ENCODE measurements at regions not wholly inside any gene's neighbourhood (a gene's known extent, or its start where the extent isn't known, plus 50 kb on each side); places are given as distances from the start of the nearest gene placed in this dataset.

DNA sequence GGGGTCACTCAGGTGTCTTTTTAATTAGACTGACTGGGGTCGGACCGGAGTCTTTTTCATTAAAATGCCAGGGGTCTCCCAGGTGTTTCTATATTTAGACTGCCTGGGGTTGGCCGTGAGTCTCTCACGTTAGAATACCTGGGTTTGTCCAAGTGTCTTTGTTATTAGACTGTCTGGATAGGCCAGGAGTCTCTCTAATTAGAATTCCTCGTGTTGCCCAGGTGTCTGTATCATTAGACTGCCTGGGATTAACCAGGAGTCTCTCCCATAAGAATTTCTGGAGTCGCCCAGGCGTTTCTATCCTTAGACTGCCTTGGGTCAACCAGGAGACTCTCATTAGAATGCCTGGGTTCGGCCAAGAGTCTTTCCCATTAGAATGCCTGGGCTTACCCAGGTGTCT lies 1445.7 kb downstream of the UQCRFS1 start:
- no peak overlapping the region for H3K27ac ChIP-seq (ENCODE audit: insufficient read depth in 1 of 2, low read depth in 1 of 2, low read length in 2 of 2, poor library complexity in 1 of 2, severe bottlenecking in 2 of 2)
- CTCF ChIA-PET = no interaction called here
- no peak overlapping the region for H3K4me3 ChIP-seq (ENCODE audit: control insufficient read depth in 1 of 7, extremely low read depth in 1 of 7, insufficient read depth in 4 of 7, low read depth in 2 of 7, low read length in 6 of 7)
- no peak for DNase-seq
- 94% methylated on average over 8 of the region's 8 CpGs for WGBS (ENCODE audit: insufficient coverage)
- no peaks in the 10 kb centered on the region for H3K27me3 ChIP-seq (replicated peaks in 2 of 5; ENCODE audit: control insufficient read depth in 4 of 5, insufficient read depth in 5 of 5, low read length in 4 of 5)
- H3K4me1 ChIP-seq (ENCODE audit: control extremely low read depth in 1 of 4, control insufficient read depth in 4 of 4, insufficient read depth in 4 of 4, low read length in 3 of 4) = no peaks in the 10 kb centered on the region
- peaks cover 0 to 2% (median 0%) of the 10 kb centered on the region in 4 experiments for H3K36me3 ChIP-seq (ENCODE audit: control insufficient read depth in 4 of 4, insufficient read depth in 4 of 4, low read length in 3 of 4)
- POLR2A ChIA-PET = no interaction called here
- H3K9me3 ChIP-seq (ENCODE audit: control extremely low read depth in 1 of 5, control insufficient read depth in 4 of 5, insufficient read depth in 2 of 5, low read depth in 1 of 5, low read length in 4 of 5) = peaks cover 0 to 82% (median 46%) of the 10 kb centered on the region in 5 experiments

GRCh38 chr19:27765912-27766725 lies 1446.8 kb downstream of the UQCRFS1 start:
- H3K36me3 ChIP-seq (ENCODE audit: control insufficient read depth in 4 of 4, insufficient read depth in 4 of 4, low read length in 3 of 4) = no peaks in the 10 kb centered on the region
- H3K9me3 ChIP-seq (ENCODE audit: control extremely low read depth in 1 of 5, control insufficient read depth in 4 of 5, insufficient read depth in 2 of 5, low read depth in 1 of 5, low read length in 4 of 5) = peaks cover 0 to 87% (median 44%) of the 10 kb centered on the region in 5 experiments

DNA sequence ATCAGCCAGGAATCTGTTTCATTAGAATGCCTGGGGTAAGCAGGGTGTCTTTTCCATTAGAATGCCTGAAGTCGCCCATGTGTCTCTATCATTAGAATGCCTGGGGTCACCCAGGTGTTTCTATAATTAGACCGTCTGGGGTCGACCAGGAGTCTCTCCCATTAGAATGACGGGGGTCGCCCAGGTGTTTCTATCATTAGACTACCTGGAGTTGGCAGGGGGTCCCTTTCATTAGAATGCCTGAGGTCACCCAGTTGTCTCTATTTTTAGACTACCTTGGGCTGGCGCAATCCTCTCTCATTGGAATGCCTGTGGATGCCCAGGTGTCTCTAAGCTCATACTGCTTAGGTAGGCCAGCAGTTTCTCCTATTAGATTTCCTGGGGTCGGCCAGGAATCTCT lies 1447.6 kb downstream of the UQCRFS1 start:
- no peaks in the 10 kb centered on the region for H3K36me3 ChIP-seq (ENCODE audit: control insufficient read depth in 4 of 4, insufficient read depth in 4 of 4, low read length in 3 of 4)
- H3K4me3 ChIP-seq (ENCODE audit: control insufficient read depth in 1 of 7, extremely low read depth in 1 of 7, insufficient read depth in 4 of 7, low read depth in 2 of 7, low read length in 6 of 7) = no peak overlapping the region
- CTCF ChIA-PET = no interaction called here
- WGBS (ENCODE audit: insufficient coverage) = 84% methylated on average over 7 of the region's 7 CpGs
- no peaks in the 10 kb centered on the region for H3K4me1 ChIP-seq (ENCODE audit: control extremely low read depth in 1 of 4, control insufficient read depth in 4 of 4, insufficient read depth in 4 of 4, low read length in 3 of 4)
- POLR2A ChIA-PET = interaction anchor here (0.6 kb wide), 1 partner anchor 36 kb away, joined by 3 read pairs; no protein-coding TSS in a partner anchor
- no peak overlapping the region for H3K27ac ChIP-seq (ENCODE audit: insufficient read depth in 1 of 2, low read depth in 1 of 2, low read length in 2 of 2, poor library complexity in 1 of 2, severe bottlenecking in 2 of 2)
- H3K27me3 ChIP-seq (replicated peaks in 2 of 5; ENCODE audit: control insufficient read depth in 4 of 5, insufficient read depth in 5 of 5, low read length in 4 of 5) = no peaks in the 10 kb centered on the region
- peaks cover under 1 to 88% (median 49%) of the 10 kb centered on the region in 5 experiments for H3K9me3 ChIP-seq (ENCODE audit: control extremely low read depth in 1 of 5, control insufficient read depth in 4 of 5, insufficient read depth in 2 of 5, low read depth in 1 of 5, low read length in 4 of 5)
- no peak for DNase-seq

More at GRCh38 chr19:27765912-27766725, 1446.8 kb downstream of the UQCRFS1 start:
- Histone ChIP-seq H3K27me3 (replicated peaks in 2 of 5; ENCODE audit: control insufficient read depth in 4 of 5, insufficient read depth in 5 of 5, low read length in 4 of 5) (no peaks in the 10 kb centered on the region), H3K4me1 (ENCODE audit: control extremely low read depth in 1 of 4, control insufficient read depth in 4 of 4, insufficient read depth in 4 of 4, low read length in 3 of 4) (no peaks in the 10 kb centered on the region), H3K27ac (ENCODE audit: insufficient read depth in 1 of 2, low read depth in 1 of 2, low read length in 2 of 2, poor library complexity in 1 of 2, severe bottlenecking in 2 of 2) (no peak overlapping the region), H3K4me3 (ENCODE audit: control insufficient read depth in 1 of 7, extremely low read depth in 1 of 7, insufficient read depth in 4 of 7, low read depth in 2 of 7, low read length in 6 of 7) (no peak overlapping the region)
- ChIA-PET CTCF (no interaction called here), POLR2A (interaction anchor here (0.6 kb wide), 1 partner anchor 37 kb away, joined by 3 read pairs; no protein-coding TSS in a partner anchor)
- WGBS (ENCODE audit: insufficient coverage) = 88% methylated on average over 12 of the region's 12 CpGs
- no peak for DNase-seq

DNA sequence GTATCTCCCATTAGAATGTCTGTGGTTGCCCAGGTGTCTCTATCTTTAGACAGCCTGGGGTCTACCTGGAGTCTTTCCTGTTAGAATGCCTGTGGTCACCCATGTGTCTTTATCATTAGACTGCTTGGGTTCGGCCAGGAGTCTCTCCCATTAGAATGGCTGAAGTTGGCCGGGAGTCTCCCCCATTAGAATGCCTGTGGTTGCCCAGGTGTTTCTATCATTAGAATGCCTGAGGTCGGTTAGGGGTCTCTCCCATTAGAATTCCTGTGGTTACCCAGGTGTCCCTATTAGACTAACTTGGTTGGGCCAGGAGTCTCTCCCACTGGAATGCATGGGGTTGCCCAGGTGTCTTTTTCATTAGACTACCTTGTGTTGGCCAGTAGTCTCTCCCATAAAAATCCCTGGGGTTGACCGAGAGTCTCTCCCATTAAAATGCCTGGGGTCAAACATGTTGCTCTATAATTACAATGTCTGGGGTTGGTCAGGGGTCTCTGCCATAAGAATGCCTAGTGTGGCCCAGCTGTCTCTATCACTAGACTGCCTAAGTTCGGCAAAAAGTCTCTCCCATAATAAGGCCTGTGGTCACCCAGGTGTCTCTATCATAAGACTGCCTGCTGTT lies 1448.7 kb downstream of the UQCRFS1 start:
- Histone ChIP-seq H3K27me3 (replicated peaks in 2 of 5; ENCODE audit: control insufficient read depth in 4 of 5, insufficient read depth in 5 of 5, low read length in 4 of 5) (no peaks in the 10 kb centered on the region), H3K4me1 (ENCODE audit: control extremely low read depth in 1 of 4, control insufficient read depth in 4 of 4, insufficient read depth in 4 of 4, low read length in 3 of 4) (no peaks in the 10 kb centered on the region), H3K4me3 (ENCODE audit: control insufficient read depth in 1 of 7, extremely low read depth in 1 of 7, insufficient read depth in 4 of 7, low read depth in 2 of 7, low read length in 6 of 7) (no peak overlapping the region), H3K9me3 (ENCODE audit: control extremely low read depth in 1 of 5, control insufficient read depth in 4 of 5, insufficient read depth in 2 of 5, low read depth in 1 of 5, low read length in 4 of 5) (peaks cover 1 to 87% (median 51%) of the 10 kb centered on the region in 5 experiments), H3K27ac (ENCODE audit: insufficient read depth in 1 of 2, low read depth in 1 of 2, low read length in 2 of 2, poor library complexity in 1 of 2, severe bottlenecking in 2 of 2) (no peak overlapping the region), H3K36me3 (ENCODE audit: control insufficient read depth in 4 of 4, insufficient read depth in 4 of 4, low read length in 3 of 4) (no peaks in the 10 kb centered on the region)
- no peak for DNase-seq
- 90% methylated on average over 5 of the region's 5 CpGs for WGBS (ENCODE audit: insufficient coverage)
- POLR2A ChIA-PET = no interaction called here
- CTCF ChIA-PET = no interaction called here

- Histone ChIP-seq H3K27me3 (replicated peaks in 2 of 5; ENCODE audit: control insufficient read depth in 4 of 5, insufficient read depth in 5 of 5, low read length in 4 of 5) (no peaks in the 10 kb centered on the region), H3K4me1 (ENCODE audit: control extremely low read depth in 1 of 4, control insufficient read depth in 4 of 4, insufficient read depth in 4 of 4, low read length in 3 of 4) (no peaks in the 10 kb centered on the region), H3K9me3 (ENCODE audit: control extremely low read depth in 1 of 5, control insufficient read depth in 4 of 5, insufficient read depth in 2 of 5, low read depth in 1 of 5, low read length in 4 of 5) (peaks cover 1 to 88% (median 49%) of the 10 kb centered on the region in 5 experiments), H3K36me3 (ENCODE audit: control insufficient read depth in 4 of 4, insufficient read depth in 4 of 4, low read length in 3 of 4) (no peaks in the 10 kb centered on the region), H3K4me3 (ENCODE audit: control insufficient read depth in 1 of 7, extremely low read depth in 1 of 7, insufficient read depth in 4 of 7, low read depth in 2 of 7, low read length in 6 of 7) (no peak overlapping the region), H3K27ac (ENCODE audit: insufficient read depth in 1 of 2, low read depth in 1 of 2, low read length in 2 of 2, poor library complexity in 1 of 2, severe bottlenecking in 2 of 2) (no peak overlapping the region)
- DNase-seq = no peak
- ChIA-PET CTCF (no interaction called here), POLR2A (no interaction called here)
- 81% methylated on average over 4 of the region's 4 CpGs for WGBS (ENCODE audit: insufficient coverage)
These were observed 1450.0 kb downstream of the UQCRFS1 start for GRCh38 chr19:27762933-27763332.

DNA sequence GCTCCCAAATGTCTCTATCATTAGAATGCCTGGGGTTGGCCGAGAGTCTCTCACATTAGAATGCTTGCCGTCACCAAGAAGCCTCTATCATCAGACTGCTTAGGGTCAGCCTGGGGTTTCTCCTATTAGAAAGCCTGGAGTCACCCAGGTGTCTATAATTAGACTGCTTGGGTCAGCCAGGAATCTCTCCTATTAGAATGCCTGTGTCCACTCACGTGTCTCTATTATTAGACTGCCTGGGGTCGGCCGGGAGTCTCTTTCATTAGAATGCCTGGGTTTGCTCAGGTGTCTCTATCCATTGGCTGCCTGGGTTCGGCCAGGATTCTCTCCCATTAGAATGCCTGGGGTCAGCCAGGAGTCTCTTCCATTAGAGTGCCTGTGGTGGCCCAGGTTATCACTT lies 1453.1 kb downstream of the UQCRFS1 start:
- no peaks in the 10 kb centered on the region for H3K4me1 ChIP-seq (ENCODE audit: control extremely low read depth in 1 of 4, control insufficient read depth in 4 of 4, insufficient read depth in 4 of 4, low read length in 3 of 4)
- POLR2A ChIA-PET = no interaction called here
- peaks cover 1 to 62% (median 29%) of the 10 kb centered on the region in 5 experiments for H3K9me3 ChIP-seq (ENCODE audit: control extremely low read depth in 1 of 5, control insufficient read depth in 4 of 5, insufficient read depth in 2 of 5, low read depth in 1 of 5, low read length in 4 of 5)

More for the DNA sequence above, 1453.1 kb downstream of the UQCRFS1 start:
- no peaks in the 10 kb centered on the region for H3K36me3 ChIP-seq (ENCODE audit: control insufficient read depth in 4 of 4, insufficient read depth in 4 of 4, low read length in 3 of 4)
- WGBS (ENCODE audit: insufficient coverage) = 93% methylated on average over 6 of the region's 6 CpGs
- H3K27ac ChIP-seq (ENCODE audit: insufficient read depth in 1 of 2, low read depth in 1 of 2, low read length in 2 of 2, poor library complexity in 1 of 2, severe bottlenecking in 2 of 2) = no peak overlapping the region
- no peak overlapping the region for H3K4me3 ChIP-seq (ENCODE audit: control insufficient read depth in 1 of 7, extremely low read depth in 1 of 7, insufficient read depth in 4 of 7, low read depth in 2 of 7, low read length in 6 of 7)
- CTCF ChIA-PET = no interaction called here
- H3K27me3 ChIP-seq (replicated peaks in 2 of 5; ENCODE audit: control insufficient read depth in 4 of 5, insufficient read depth in 5 of 5, low read length in 4 of 5) = no peaks in the 10 kb centered on the region
- no peak for DNase-seq

Measured in common myeloid progenitor, CD34-positive (primary cell).